ENCODE measurements at regions not wholly inside any gene's neighbourhood (a gene's known extent, or its start where the extent isn't known, plus 50 kb on each side); places are given as distances from the start of the nearest gene placed in this dataset.
"Not testable (repeated sequence)": the region's sequence is repeated elsewhere in the genome, so short reads cannot be mapped to it uniquely, and the experiment has no call there.

- no peak for DNase-seq (ENCODE audit: low read depth)
These were observed 86.1 kb upstream of the LOC128125822 start for GRCh38 chr6:63486196-63486595.

- no peak for DNase-seq (ENCODE audit: low read depth)
These were observed 85.0 kb upstream of the LOC128125822 start for GRCh38 chr6:63487103-63487813.

DNA sequence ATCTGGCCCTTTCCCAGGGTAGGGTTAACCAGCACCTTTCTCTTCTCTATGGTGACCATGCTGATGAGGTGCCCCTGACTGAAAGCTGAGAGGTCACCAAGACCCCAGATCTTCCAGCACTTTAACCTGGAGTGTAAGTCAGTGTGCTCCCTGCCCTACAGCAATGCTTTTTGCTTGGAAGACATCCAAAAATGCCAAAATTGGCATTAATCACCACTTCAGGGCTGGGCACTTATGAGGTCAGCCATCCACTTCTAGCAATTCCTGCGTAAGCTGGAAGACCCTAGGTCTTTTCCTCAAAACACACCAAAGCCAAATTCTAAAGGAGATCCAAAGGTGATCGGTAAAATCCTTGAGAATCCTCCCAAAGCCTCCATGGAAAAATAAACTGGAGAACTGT is 81.2 kb upstream of the LOC128125822 start:
- no peak for DNase-seq (ENCODE audit: low read depth)

GRCh38 chr6:63492476-63492875 is 79.8 kb upstream of the LOC128125822 start:
- DNase-seq (ENCODE audit: low read depth), result no peak

DNA sequence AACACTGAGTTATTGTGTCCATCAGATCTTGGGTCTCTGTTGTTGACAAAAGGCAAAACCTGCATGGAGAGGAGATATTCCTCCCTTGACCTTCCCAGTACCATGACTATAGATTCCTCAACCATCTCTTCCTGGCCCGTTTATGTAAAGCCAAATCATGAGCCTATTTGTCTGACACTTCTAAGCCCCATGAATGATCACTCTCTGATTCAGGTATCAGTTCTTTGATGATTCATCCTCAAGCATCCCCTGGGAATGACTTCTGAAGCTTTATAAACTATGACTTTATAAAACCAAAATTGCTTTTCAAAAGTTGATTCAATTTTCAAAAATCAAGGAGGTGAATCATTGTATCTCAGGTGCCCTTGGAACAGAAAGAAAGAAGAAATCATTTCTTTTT is 78.7 kb upstream of the LOC128125822 start:
- DNase-seq (ENCODE audit: low read depth), result no peak

GRCh38 chr6:63496361-63496804 is 75.9 kb upstream of the LOC128125822 start:
- DNase-seq (ENCODE audit: low read depth), result no peak

- no peak for DNase-seq (ENCODE audit: low read depth)
These were observed 70.1 kb upstream of the LOC128125822 start for GRCh38 chr6:63502156-63502555.

DNA sequence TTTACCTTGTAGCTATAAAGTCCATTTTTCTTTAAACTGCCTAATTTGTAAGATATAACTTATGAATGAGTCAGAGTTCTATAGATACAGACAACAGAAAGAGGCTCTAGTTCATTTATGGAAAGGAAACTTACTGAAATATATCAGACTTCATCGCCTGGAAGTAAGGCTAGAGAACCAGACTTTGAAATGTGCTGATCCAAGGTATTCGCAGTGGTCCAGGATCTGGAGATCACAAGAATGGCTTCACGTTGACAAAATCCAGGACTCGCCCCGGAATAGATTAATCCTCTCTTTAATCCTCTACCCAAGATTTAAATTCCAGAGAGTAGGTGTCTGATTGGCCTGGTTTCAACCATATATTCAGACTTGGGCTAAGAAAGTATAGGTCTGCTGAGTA is 69.1 kb upstream of the LOC128125822 start:
- DNase-seq (ENCODE audit: low read depth), result no peak

GRCh38 chr6:63504777-63505384 is 67.4 kb upstream of the LOC128125822 start:
- peak; percentile 24 for DNase-seq (ENCODE audit: low read depth)

- no peak for DNase-seq (ENCODE audit: low read depth)
These were observed 65.2 kb upstream of the LOC128125822 start for GRCh38 chr6:63507096-63507495.

DNA sequence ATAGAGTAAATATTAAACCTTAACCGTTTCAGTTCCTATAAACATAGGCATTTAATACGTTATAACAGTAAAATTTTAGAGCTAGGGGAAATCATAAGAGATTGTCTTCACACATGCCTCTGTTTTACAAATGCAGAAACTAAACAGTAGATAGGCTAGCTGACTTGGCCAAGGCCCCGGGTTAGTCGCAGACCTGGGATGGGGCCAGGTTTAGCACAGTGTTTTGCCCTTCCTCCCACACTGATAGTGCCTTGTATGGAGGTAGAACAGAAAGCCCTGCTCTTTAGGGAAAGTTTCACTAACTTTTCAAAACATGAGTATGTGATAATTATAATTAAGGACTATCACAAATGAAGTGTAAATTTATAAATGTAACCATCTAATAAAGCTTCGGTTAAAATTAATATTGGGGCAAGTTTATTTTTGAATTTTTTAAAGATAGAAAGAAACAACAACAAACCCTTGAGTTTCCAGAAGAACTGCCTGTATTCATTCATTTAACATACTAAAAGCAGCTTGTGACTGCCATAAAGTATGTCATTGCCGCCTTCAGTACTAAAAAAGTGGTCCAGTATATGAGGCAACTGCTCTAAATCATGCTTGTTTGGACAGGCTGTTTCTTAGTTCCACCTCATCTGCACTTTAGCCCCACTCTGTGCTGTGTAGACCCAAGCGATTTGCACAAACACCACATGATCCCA is 62.5 kb upstream of the LOC128125822 start:
- DNase-seq (ENCODE audit: low read depth), result no peak

GRCh38 chr6:63510353-63510686 is 62.0 kb upstream of the LOC128125822 start:
- DNase-seq (ENCODE audit: low read depth), result no peak

GRCh38 chr6:63510849-63511248 is 61.4 kb upstream of the LOC128125822 start:
- no peak for DNase-seq (ENCODE audit: low read depth)

GRCh38 chr6:63514488-63515173 is 57.6 kb upstream of the LOC128125822 start:
- DNase-seq (ENCODE audit: low read depth), result no peak

DNA sequence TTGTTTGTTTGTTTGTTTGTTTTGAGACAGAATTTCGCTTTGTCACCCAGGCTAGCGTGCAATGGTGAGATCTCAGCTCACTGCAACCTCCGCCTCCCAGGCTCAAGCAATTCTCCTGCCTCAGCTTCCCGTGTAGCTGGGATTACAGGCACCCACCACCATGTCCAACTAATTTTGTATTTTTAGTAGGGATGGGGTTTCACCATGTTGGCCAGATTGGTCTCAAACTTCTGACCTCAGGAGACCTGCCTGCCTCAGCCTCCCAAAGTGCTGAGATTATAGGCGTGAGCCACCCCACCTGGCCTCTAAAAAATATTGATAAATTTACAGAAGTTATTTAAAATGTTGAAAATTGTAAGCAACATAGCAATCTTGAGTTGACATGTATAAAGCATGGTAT is 57.1 kb upstream of the LOC128125822 start:
- not testable (repeated sequence) for DNase-seq (ENCODE audit: low read depth)

DNA sequence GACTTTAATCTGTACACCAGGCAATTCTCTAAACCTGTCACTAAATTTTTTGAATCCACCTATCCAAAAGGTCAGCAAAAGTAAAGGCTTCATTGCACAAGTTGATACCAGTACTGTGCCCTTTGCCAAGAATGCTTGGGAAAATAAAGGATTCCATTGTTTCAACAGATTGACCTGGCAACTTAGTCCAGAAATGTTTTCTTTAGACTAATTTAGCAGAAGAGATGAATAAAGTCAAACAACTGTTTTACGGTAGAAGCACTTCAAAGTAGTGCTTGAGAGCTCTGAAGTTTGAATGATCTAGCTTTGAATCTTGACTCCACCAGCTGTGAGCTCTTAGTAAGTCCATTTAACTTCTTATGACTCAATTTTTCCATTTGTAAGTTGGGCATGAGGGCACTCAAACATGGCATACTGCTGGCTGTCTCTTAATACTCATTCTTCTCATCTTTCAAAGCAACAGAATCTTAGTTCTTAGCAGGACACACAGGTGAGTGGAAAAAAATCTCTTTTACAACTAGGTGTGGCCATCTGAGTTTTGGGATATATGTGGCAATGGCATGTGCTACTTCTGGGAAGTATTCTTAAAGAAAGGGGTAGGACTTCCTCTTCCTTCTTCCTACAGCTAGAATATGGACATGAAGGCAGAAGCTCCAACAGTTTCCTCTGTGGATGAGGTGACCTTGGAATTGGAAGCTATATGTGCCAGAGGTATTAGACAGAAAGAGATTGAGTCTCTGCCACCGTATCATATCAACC is 55.9 kb upstream of the LOC128125822 start:
- no peak for DNase-seq (ENCODE audit: low read depth)

DNA sequence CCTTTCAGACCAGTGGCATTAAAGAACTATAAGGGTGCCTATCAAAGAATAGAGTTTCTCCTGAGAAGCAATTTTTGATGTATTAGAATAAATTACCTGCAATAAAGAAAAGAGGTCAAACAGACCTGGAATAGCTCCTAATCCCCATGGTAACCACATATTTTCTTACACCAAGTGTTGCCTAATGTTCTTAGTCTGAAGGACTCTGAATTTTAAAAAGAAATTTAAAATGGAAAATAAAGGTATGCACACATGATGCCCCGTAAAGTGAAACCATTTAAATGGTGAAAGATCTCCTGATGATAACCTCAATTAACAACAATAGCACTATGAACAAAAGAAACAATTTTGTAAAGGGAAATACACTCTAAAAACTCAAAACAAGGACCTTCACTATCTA is 55.1 kb upstream of the LOC128125822 start:
- no peak for DNase-seq (ENCODE audit: low read depth)

GRCh38 chr6:63521475-63522210 is 50.6 kb upstream of the LOC128125822 start:
- no peak for DNase-seq (ENCODE audit: low read depth)

All from ELR (cell line).